Lower leg skin (tissue), 4 donors: ENCODE measurements at regions not wholly inside any gene's neighbourhood (a gene's known extent, or its start where the extent isn't known, plus 50 kb on each side); places are given as distances from the start of the nearest gene placed in this dataset.

Experiments
- DNase-seq, 2 donors: peaks; one replicate each; pipeline ENCODE4 v3.0.0-alpha.2; 2019; ENCODE audit warnings: low spot score in 2 of 2
- H3K4me3 ChIP-seq: fragments of 200-600 bp; sonication (generic); 2 replicates; pipeline ENCODE4 v1.5.1; 2017; ENCODE audit warnings: mild to moderate bottlenecking, low read depth; ENCODE audit not compliant: poor library complexity, severe bottlenecking
- CTCF ChIP-seq, 3 donors: fragments of 450-650 bp; IDR thresholded peaks; one replicate each; pipeline ENCODE4 v1.5.1; 2016; ENCODE audit warnings: antibody characterized with exemption in 3 of 3, mild to moderate bottlenecking in 3 of 3, moderate library complexity in 2 of 3
- POLR2A ChIP-seq, 2 donors: fragments of 450-650 bp; IDR thresholded peaks; one replicate each; pipeline ENCODE4 v1.6.1; 2016 to 2017; ENCODE audit warnings: antibody characterized with exemption in 2 of 2, mild to moderate bottlenecking in 1 of 2, moderate library complexity in 1 of 2
- WGBS, 2 donors: methylation state at CpG; one replicate each; pipeline ENCODE4 v1.1.5; 2018; 5-methylcytosine and 5-hydroxymethylcytosine counted together
- intact Hi-C: fragments of 100-400 bp; cut with DNase I; formaldehyde crosslinking; loops from one replicate; pipeline ENCODE4 v1.15.0; 2023; ENCODE audit warnings: low total_unique reads

- TF ChIP-seq CTCF (IDR thresholded peaks at IDR 0.05) (no peak), POLR2A (IDR thresholded peaks at IDR 0.05) (no peak)
- WGBS, 2 donors, result 89 to 92% methylated on average over 1 of the region's 1 CpG
- H3K4me3 ChIP-seq, result no peak overlapping the region
- intact Hi-C loops, result no loop called here
- DNase-seq, result no peak
Measured at GRCh38 chr9:4921449-4921848, 63.6 kb upstream of the JAK2 start.

GRCh38 chr9:4922101-4922500, 63.0 kb upstream of the JAK2 start:
- intact Hi-C loops, result no loop called here
- 86 to 87% methylated on average over 2 of the region's 2 CpGs for WGBS, 2 donors
- no peak for DNase-seq
- no peak overlapping the region for H3K4me3 ChIP-seq
- TF ChIP-seq POLR2A (IDR thresholded peaks at IDR 0.05), result no peak

GRCh38 chr9:4922730-4923129, 62.3 kb upstream of the JAK2 start:
- intact Hi-C loops, result no loop called here

GRCh38 chr9:4923141-4923540, 61.9 kb upstream of the JAK2 start:
- intact Hi-C loops, result no loop called here
- no peak for DNase-seq
- H3K4me3 ChIP-seq, result no peak overlapping the region
- no peak for TF ChIP-seq POLR2A (IDR thresholded peaks at IDR 0.05)
- TF ChIP-seq CTCF (IDR thresholded peaks at IDR 0.05), result no peak
- WGBS, 2 donors, result 85 to 100% methylated on average over 1 of the region's 1 CpG

More at GRCh38 chr9:4922730-4923129, 62.3 kb upstream of the JAK2 start:
- 86 to 89% methylated on average over 2 of the region's 2 CpGs for WGBS, 2 donors
- DNase-seq, result no peak
- TF ChIP-seq CTCF (IDR thresholded peaks at IDR 0.05), result no peak
- no peak for TF ChIP-seq POLR2A (IDR thresholded peaks at IDR 0.05)
- H3K4me3 ChIP-seq, result no peak overlapping the region

GRCh38 chr9:4923580-4924544, 61.2 kb upstream of the JAK2 start:
- no peak for DNase-seq
- intact Hi-C loops, result no loop called here
- WGBS, 2 donors, result 59% methylated on average over 5 of the region's 5 CpGs
- no peak overlapping the region for H3K4me3 ChIP-seq
- TF ChIP-seq POLR2A (IDR thresholded peaks at IDR 0.05) (no peak), CTCF (IDR thresholded peaks at IDR 0.05) (no peak)

- H3K4me3 ChIP-seq, result no peak overlapping the region
- 92 to 93% methylated on average over 2 of the region's 2 CpGs for WGBS, 2 donors
- no peak for TF ChIP-seq CTCF (IDR thresholded peaks at IDR 0.05)
- no peak for TF ChIP-seq POLR2A (IDR thresholded peaks at IDR 0.05)
- intact Hi-C loops, result no loop called here
- no peak for DNase-seq
Measured at GRCh38 chr9:4926239-4926638, 58.8 kb upstream of the JAK2 start.
